22Rv1 (cell line): ENCODE measurements at regions not wholly inside any gene's neighbourhood (a gene's known extent, or its start where the extent isn't known, plus 50 kb on each side); places are given as distances from the start of the nearest gene placed in this dataset.

Experiments
- H3K27ac ChIP-seq: fragments of 450-650 bp; 2 replicates; pipeline ENCODE4 v1.5.1; 2017
- CTCF ChIP-seq: fragments of 450-650 bp; IDR thresholded peaks from 2 replicates; pipeline ENCODE4 v1.5.1; 2017; ENCODE audit warnings: mild to moderate bottlenecking
- ZFX ChIP-seq: fragments of 450-650 bp; IDR thresholded peaks from 2 replicates; pipeline ENCODE4 v1.6.1; 2017; ENCODE audit warnings: antibody characterized with exemption, borderline replicate concordance

GRCh38 chr2:42947809-42948600 is 155.6 kb upstream of the HAAO start:
- no peak overlapping the region for H3K27ac ChIP-seq
- TF ChIP-seq CTCF (no peak), ZFX (no peak)

GRCh38 chr2:42944779-42945415 is 152.5 kb upstream of the HAAO start:
- TF ChIP-seq CTCF (no peak), ZFX (no peak)
- H3K27ac ChIP-seq, result no peak overlapping the region

GRCh38 chr2:42942990-42943493 is 150.7 kb upstream of the HAAO start:
- H3K27ac ChIP-seq, result no peak overlapping the region
- TF ChIP-seq ZFX, result no peak
- TF ChIP-seq CTCF, result no peak

GRCh38 chr2:42942214-42942989 is 150.0 kb upstream of the HAAO start:
- no peak for TF ChIP-seq ZFX
- no peak for TF ChIP-seq CTCF
- H3K27ac ChIP-seq, result no peak overlapping the region

GRCh38 chr2:42941633-42942176 is 149.3 kb upstream of the HAAO start:
- no peak for TF ChIP-seq ZFX
- TF ChIP-seq CTCF, result no peak
- H3K27ac ChIP-seq, result no peak overlapping the region

GRCh38 chr2:42939411-42940206 is 147.2 kb upstream of the HAAO start:
- H3K27ac ChIP-seq, result no peak overlapping the region
- TF ChIP-seq CTCF (no peak), ZFX (no peak)
